GM19238 (cell line): ENCODE measurements at regions not wholly inside any gene's neighbourhood (a gene's known extent, or its start where the extent isn't known, plus 50 kb on each side); places are given as distances from the start of the nearest gene placed in this dataset.
"Not testable (repeated sequence)": the region's sequence is repeated elsewhere in the genome, so short reads cannot be mapped to it uniquely, and the experiment has no call there.

Experiments used
- DNase-seq: peaks from one replicate; pipeline ENCODE4 v3.0.0; 2011; ENCODE audit warnings: low spot score; ENCODE audit not compliant: insufficient read length

DNA sequence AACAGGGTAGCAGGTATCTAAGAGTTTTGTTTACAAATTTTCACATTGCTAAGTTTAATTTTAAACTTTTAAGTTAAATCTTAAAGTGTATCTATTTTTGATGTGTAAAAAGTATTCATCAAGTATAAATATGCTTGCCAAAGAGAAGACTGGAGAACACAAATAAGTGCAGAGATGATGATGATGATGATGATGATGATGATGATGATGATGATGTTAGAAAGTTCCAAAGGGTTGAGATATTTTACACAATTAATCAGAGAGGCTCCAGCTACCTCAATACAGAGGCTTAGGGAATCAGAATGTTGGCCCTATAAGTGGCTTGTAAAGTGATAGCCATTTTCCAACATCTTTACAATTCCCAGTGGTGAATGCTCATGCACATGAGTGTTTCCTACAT is 209.0 kb upstream of the NPVF start:
- DNase-seq: no peak

- DNase-seq: no peak
These were observed 216.7 kb upstream of the NPVF start for GRCh38 chr7:25444991-25445390.

- DNase-seq: no peak
These were observed 220.0 kb upstream of the NPVF start for GRCh38 chr7:25448301-25448700.

DNA sequence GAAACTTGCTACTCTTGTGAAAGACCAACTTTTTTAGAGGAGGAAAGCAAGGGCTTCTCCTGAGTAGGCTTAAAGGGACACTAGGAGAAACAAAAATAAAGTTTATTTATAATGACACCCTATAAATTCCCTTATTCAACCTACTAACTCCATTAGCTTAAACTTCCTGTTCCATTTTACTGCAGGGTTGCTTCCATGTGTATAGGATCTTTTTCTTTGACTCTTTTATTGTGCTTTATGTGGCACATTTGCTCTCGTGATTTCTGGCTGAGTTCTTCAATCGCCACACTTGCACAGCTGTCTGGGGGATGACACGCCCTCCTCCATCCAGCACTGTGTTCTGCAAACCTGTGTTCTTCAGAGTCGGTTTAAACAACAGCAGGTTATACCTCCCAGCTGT is 225.7 kb upstream of the NPVF start:
- DNase-seq: no peak

DNA sequence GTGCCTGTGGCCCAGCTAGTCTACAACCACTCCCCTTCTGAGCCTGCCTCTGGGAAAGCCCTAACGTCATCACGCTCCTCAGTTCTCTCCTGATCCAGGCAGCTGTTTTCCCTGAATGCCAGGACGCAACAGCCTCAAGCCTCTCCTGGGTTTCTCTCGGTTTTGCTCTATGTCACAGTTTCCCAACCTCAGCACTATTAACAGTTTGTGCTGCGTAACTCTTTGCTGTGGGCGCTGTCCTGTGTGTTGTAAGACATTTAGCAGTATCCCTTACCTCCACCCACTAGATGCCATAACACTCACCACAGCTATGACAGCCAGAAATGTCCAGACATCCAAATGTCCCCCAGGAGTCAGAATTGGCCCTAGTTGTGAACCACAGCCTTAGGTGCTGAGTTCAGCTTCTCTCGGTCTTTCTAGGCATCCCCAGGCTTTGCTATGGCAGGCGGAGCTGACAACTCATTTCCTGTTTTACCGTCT is 226.3 kb upstream of the NPVF start:
- DNase-seq: no peak

DNA sequence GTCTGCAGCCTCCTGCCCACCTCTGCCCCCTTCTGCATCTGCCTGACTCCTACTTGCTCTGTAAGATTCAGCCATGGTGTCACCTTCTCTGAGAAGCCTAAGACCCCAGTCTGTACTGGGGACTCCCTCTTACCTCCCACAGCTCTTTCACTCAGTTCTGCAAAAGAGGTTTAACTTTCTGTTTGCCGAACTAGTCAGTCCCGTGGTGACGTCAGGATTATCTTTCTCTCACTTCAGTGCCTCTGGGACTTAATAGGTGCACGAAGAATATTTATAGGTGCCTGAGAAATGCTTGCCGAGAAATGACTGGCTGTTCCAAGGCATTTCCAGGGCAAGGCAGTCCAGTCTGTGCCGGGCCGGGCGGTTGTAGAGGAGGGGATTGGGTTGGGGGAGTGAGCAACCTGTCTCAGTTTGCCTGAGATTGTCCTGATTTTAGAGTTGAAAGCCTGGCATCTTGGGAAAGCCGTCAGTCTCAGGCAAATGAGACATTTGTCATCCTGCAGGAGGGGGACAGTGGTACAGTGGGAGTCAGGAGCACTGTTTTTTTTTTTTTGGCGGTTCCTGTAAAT is 227.5 kb upstream of the NPVF start:
- DNase-seq: no peak

DNA sequence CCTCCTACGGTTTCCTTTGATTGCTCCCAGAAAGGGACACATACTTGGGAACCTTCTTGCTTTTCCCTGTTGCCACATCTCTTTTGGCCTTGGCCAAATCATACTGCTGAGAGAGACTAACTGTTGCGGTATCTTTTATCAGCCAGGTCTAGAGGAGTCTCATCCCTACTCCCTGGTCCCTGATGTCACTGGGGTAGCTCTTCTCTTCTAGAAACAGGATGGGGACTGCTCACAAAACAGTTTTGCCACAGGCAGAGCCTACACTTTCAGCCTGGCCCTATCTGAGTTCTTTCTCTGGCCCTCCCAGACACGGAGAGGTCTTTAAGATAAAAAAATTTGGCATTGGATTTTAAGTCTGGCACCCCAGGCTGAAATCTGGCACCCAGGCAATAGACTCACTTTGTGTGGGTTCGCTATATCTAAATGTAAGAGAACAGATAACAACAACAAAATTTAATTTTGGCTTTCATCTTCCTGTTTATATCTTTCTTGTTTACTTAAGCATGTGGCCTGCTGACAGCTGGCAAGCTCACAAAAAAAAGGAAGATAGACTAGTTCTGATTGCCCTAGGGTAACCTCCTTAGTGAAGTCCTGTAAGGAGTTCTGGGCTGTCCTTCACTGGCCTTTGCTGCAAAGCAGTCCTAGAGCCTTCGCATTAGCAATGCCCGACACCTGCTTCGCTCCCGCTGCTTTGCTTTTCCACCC is 228.3 kb upstream of the NPVF start:
- no peak for DNase-seq

- no peak for DNase-seq
These were observed 230.8 kb upstream of the NPVF start for GRCh38 chr7:25459057-25459456.

DNA sequence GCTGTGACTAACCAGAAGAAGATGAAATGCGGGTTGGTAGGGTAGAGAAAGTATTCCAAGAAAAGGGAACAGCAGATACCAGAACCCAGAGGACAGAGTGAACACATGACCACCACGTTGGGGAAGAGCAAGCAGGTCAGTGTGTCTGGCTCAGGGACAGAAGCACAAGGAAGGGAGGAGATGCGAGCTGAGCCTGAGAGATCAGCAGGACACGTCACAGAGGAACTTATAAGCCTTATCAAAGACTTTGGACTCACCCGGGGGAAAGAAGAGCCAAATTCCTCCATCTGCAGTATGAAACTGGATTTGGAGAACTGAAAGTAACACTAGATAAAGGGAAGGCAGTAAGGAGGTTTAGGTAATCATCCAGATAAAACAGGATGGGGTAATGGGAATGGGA is 232.1 kb upstream of the NPVF start:
- DNase-seq: no peak

DNA sequence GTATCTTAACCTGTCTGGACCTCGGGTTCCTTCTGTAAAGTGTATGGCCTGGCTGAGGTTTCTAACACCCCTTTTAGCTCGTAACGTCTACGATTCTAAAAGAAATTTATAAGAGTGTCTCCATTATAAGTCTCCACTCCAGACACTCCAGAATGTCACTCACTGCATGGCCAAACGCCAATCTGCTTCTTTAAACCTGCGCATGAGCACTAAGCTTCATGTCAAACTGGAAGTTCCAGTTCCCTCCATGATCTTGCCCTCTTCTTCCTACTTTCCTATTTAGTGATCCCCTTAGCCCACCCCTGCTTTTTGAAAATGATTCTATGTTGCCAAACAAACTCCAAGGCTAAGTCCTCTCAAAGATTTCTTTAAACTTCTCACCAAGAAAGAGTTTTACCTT is 241.4 kb upstream of the NPVF start:
- DNase-seq: no peak

DNA sequence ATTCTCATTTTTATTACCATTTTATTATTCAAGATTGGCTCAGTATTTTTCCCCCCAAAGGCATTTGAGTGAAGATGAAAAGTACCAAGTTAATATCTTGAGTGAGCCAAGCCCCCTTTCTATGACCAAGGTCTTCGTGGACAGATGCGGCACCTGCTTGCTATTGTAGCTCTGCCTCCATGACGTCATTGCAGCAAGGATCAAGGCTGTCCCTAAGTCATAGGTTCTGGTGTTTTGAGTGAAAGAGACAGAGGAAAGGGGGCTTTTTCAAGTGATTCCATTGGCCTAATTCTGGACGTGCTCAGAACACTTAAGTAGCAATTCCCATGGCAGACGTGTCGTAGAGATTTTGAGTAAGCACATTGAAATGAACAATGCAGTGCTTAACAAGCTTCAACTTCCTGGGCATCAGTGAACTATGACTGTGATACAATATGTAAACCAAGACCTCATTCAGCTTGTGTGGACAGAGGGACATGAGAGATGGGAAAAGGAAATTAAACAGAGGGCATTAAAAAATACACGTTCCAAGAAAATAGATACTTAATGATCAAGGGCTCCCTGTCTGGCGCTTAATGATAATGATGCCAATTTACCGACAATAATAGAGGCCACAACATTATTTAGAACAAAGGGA is 248.7 kb upstream of the NPVF start:
- DNase-seq: no peak

- not testable (repeated sequence) for DNase-seq
These were observed 249.9 kb upstream of the NPVF start for GRCh38 chr7:25478221-25478620.

DNA sequence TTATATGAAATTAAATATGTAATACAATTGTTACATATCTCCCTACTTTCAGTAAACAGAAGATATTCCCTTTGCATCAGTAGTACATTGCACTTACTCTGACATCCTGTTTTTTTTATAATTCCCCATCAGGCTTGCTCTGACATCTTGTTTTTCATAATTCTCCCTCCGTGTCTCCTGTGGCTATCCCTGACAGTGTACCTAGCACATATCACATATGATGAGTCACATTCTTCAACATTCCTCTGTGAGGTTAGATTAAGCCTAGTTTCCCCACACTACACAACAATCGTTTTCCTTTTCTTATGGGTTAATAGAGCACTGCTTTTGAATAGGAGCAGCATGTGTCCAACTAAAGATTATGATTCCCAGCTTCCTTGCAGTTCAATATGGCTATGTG is 250.6 kb upstream of the NPVF start:
- no peak for DNase-seq

DNA sequence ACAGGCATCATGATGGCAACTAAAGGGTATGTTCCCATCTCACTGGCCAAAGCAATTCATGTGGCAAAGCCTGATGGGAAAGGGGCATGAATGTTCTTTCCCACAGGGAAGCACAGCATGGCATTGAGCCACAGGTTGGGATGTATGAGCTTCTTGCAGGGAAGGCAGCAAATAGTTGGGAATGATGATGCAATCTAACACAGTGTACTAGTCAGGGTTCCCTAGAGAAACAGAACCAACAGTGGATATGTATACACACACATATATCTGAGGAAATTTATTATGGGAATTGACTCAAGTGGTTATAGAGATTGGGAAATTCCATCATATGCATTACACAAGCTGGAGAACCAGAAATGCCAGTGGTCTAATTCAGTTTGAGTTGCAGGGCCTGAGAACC is 253.6 kb upstream of the NPVF start:
- DNase-seq: no peak

GRCh38 chr7:25482631-25483030 is 254.3 kb upstream of the NPVF start:
- DNase-seq: no peak

- no peak for DNase-seq
These were observed 256.7 kb upstream of the NPVF start for GRCh38 chr7:25485026-25485425.

- DNase-seq: no peak
These were observed 258.4 kb upstream of the NPVF start for GRCh38 chr7:25486656-25487055.

- no peak for DNase-seq
These were observed 265.6 kb upstream of the NPVF start for GRCh38 chr7:25493805-25494366.

GRCh38 chr7:25494896-25495295 is 266.6 kb upstream of the NPVF start:
- no peak for DNase-seq

- no peak for DNase-seq
These were observed 267.3 kb upstream of the NPVF start for GRCh38 chr7:25495342-25496250.
